Thyroid gland (tissue), 4 donors: ENCODE measurements at regions not wholly inside any gene's neighbourhood (a gene's known extent, or its start where the extent isn't known, plus 50 kb on each side); places are given as distances from the start of the nearest gene placed in this dataset.

Source experiments
- DNase-seq, 2 donors: peaks; one replicate each; pipeline ENCODE4 v3.0.0-alpha.2; 2019
- H3K27ac ChIP-seq, 3 donors: fragments of 200-600 bp; sonication (generic); 1 replicate in 2 of 3; 2 replicates in 1 of 3; pipeline ENCODE4 v1.5.1; 2016 to 2019; ENCODE audit warnings: mild to moderate bottlenecking in 1 of 3, moderate library complexity in 1 of 3
- H3K27me3 ChIP-seq: fragments of 200-600 bp; sonication (generic); one replicate; pipeline ENCODE4 v1.5.1; 2019
- H3K36me3 ChIP-seq, 2 donors: fragments of 200-600 bp; sonication (generic); one replicate each; pipeline ENCODE4 v1.5.1; 2016 to 2019
- H3K4me1 ChIP-seq, 2 donors: fragments of 200-600 bp; sonication (generic); one replicate each; pipeline ENCODE4 v1.5.1; 2017 to 2019
- H3K4me3 ChIP-seq, 3 donors: fragments of 200-600 bp; sonication (generic); replicated peaks in 1 of 3; 1 replicate in 2 of 3; 2 replicates in 1 of 3; pipeline ENCODE4 v1.5.1; 2016; ENCODE audit warnings: mild to moderate bottlenecking in 1 of 3
- H3K9me3 ChIP-seq: fragments of 200-600 bp; sonication (generic); one replicate; pipeline ENCODE4 v1.5.1; 2017
- POLR2A ChIP-seq, 2 donors: fragments of 450-650 bp; IDR thresholded peaks; one replicate each; pipeline ENCODE4 v1.6.1; 2017; ENCODE audit warnings: antibody characterized with exemption in 2 of 2, mild to moderate bottlenecking in 2 of 2, moderate library complexity in 1 of 2
- WGBS, 2 donors: methylation state at CpG; one replicate each; pipeline ENCODE4 v1.1.5; 2017; 5-methylcytosine and 5-hydroxymethylcytosine counted together
- intact Hi-C: fragments of 100-400 bp; cut with DNase I; formaldehyde crosslinking; loops from one replicate; pipeline ENCODE4 v1.15.1; 2023
- TF ChIP-seq, protein P1 (sequence below), 6 experiments: fragments of 200-600 bp in 3 of 6; fragments of 450-650 bp in 3 of 6; sonication (generic) in 3 of 6; IDR thresholded peaks; one replicate each; pipeline ENCODE4 v1.5.1; 2016 to 2019; ENCODE audit warnings: antibody characterized with exemption in 6 of 6, mild to moderate bottlenecking in 2 of 6, inconsistent platforms in 1 of 6, moderate library complexity in 1 of 6

GRCh38 chr12:17076028-17076744 is 470.2 kb upstream of the LMO3 start:
- Histone ChIP-seq H3K4me3 (no peak overlapping the region), H3K36me3 (no peaks in the 10 kb centered on the region), H3K27ac (no peak overlapping the region), H3K4me1 (no peaks in the 10 kb centered on the region), H3K27me3 (no peaks in the 10 kb centered on the region), H3K9me3 (no peaks in the 10 kb centered on the region)
- TF ChIP-seq, protein P1, sequence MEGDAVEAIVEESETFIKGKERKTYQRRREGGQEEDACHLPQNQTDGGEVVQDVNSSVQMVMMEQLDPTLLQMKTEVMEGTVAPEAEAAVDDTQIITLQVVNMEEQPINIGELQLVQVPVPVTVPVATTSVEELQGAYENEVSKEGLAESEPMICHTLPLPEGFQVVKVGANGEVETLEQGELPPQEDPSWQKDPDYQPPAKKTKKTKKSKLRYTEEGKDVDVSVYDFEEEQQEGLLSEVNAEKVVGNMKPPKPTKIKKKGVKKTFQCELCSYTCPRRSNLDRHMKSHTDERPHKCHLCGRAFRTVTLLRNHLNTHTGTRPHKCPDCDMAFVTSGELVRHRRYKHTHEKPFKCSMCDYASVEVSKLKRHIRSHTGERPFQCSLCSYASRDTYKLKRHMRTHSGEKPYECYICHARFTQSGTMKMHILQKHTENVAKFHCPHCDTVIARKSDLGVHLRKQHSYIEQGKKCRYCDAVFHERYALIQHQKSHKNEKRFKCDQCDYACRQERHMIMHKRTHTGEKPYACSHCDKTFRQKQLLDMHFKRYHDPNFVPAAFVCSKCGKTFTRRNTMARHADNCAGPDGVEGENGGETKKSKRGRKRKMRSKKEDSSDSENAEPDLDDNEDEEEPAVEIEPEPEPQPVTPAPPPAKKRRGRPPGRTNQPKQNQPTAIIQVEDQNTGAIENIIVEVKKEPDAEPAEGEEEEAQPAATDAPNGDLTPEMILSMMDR (IDR thresholded peaks at IDR 0.05) = no peak
- TF ChIP-seq POLR2A (IDR thresholded peaks at IDR 0.05) = no peak
- intact Hi-C loops = no loop called here
- no peak for DNase-seq
- 89 to 96% methylated on average over 2 of the region's 2 CpGs for WGBS, 2 donors

DNA sequence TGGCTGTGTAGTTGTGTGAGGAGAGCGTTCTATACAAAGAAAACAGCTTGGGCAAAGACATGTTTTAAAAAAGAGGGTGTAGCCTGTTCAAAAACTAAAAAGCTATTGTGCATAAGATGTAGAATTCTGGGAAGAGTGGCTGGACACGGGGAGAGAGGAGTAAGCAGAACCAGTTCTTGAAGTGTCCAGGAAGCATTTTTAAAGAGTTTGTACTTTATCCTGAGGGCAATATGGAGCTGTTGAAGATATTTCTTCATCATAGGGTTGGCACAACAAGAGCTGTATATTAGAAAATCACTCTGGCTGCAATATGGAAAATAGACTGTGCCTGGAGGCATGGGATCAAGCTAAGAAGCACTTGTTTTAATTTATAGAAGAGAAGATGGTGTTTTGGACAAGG is 458.9 kb upstream of the LMO3 start:
- 26 to 30% methylated on average over 2 of the region's 2 CpGs for WGBS, 2 donors
- H3K4me1 ChIP-seq = no peaks in the 10 kb centered on the region
- H3K27me3 ChIP-seq = no peaks in the 10 kb centered on the region
- intact Hi-C loops = no loop called here
- H3K9me3 ChIP-seq = no peaks in the 10 kb centered on the region
- TF ChIP-seq POLR2A (IDR thresholded peaks at IDR 0.05) = no peak
- TF ChIP-seq, protein P1 (IDR thresholded peaks at IDR 0.05) = no peak
- H3K36me3 ChIP-seq = no peaks in the 10 kb centered on the region
- no peak for DNase-seq
- H3K4me3 ChIP-seq = no peak overlapping the region
- no peak overlapping the region for H3K27ac ChIP-seq

GRCh38 chr12:17062267-17063036 is 456.5 kb upstream of the LMO3 start:
- H3K36me3 ChIP-seq = no peaks in the 10 kb centered on the region
- 78 to 85% methylated on average over 4 of the region's 4 CpGs for WGBS, 2 donors
- H3K27ac ChIP-seq = no peak overlapping the region
- no peak for TF ChIP-seq POLR2A (IDR thresholded peaks at IDR 0.05)
- TF ChIP-seq, protein P1 (IDR thresholded peaks at IDR 0.05) = no peak
- no peak for DNase-seq
- H3K4me3 ChIP-seq = no peak overlapping the region
- H3K27me3 ChIP-seq = no peaks in the 10 kb centered on the region
- H3K4me1 ChIP-seq = no peaks in the 10 kb centered on the region
- H3K9me3 ChIP-seq = no peaks in the 10 kb centered on the region
- intact Hi-C loops = no loop called here

- intact Hi-C loops = no loop called here
- no peak for TF ChIP-seq POLR2A (IDR thresholded peaks at IDR 0.05)
- TF ChIP-seq, protein P1 (IDR thresholded peaks at IDR 0.05) = no peak
- Histone ChIP-seq H3K27ac (no peak overlapping the region), H3K9me3 (no peaks in the 10 kb centered on the region), H3K4me3 (no peak overlapping the region), H3K4me1 (no peaks in the 10 kb centered on the region), H3K36me3 (no peaks in the 10 kb centered on the region), H3K27me3 (no peaks in the 10 kb centered on the region)
- WGBS, 2 donors = 83 to 84% methylated on average over 5 of the region's 5 CpGs
- DNase-seq = no peak
Observed at GRCh38 chr12:17060260-17060659, 454.3 kb upstream of the LMO3 start.

- WGBS, 2 donors = 81 to 85% methylated on average over 2 of the region's 2 CpGs
- Histone ChIP-seq H3K27me3 (no peaks in the 10 kb centered on the region), H3K36me3 (no peaks in the 10 kb centered on the region), H3K27ac (no peak overlapping the region), H3K9me3 (no peaks in the 10 kb centered on the region), H3K4me1 (no peaks in the 10 kb centered on the region), H3K4me3 (no peak overlapping the region)
- intact Hi-C loops = no loop called here
- no peak for DNase-seq
- TF ChIP-seq, protein P1 (IDR thresholded peaks at IDR 0.05) = no peak
- no peak for TF ChIP-seq POLR2A (IDR thresholded peaks at IDR 0.05)
Observed at GRCh38 chr12:17056546-17056945, 450.6 kb upstream of the LMO3 start.
